RWPE2 (cell line): ENCODE measurements at regions not wholly inside any gene's neighbourhood (a gene's known extent, or its start where the extent isn't known, plus 50 kb on each side); places are given as distances from the start of the nearest gene placed in this dataset.

Experiments
- ATAC-seq: fragments of 200-7000 bp; cut with Tn5 transposase; 3 replicates; pipeline ENCODE4 v1.9.1; 2021; ENCODE audit warnings: low read depth
- DNase-seq: peaks from one replicate; pipeline ENCODE4 v3.0.0-alpha.2; 2020; ENCODE audit warnings: low spot score
- H3K27ac ChIP-seq: fragments of 450-650 bp; 2 replicates; pipeline ENCODE4 v1.5.1; 2017; ENCODE audit warnings: mild to moderate bottlenecking; ENCODE audit not compliant: poor library complexity, severe bottlenecking
- H3K27me3 ChIP-seq: fragments of 250-450 bp; sonication (Bioruptor Pico); 2 replicates; pipeline ENCODE4 v1.5.1; 2021; ENCODE audit warnings: mild to moderate bottlenecking, moderate library complexity; ENCODE audit not compliant: insufficient read depth, poor library complexity, severe bottlenecking
- H3K36me3 ChIP-seq: fragments of 250-450 bp; sonication (Bioruptor Pico); 2 replicates; pipeline ENCODE4 v1.5.1; 2020; ENCODE audit warnings: low read depth, mild to moderate bottlenecking, moderate library complexity
- H3K4me1 ChIP-seq: fragments of 250-450 bp; sonication (Bioruptor Pico); 2 replicates; pipeline ENCODE4 v1.5.1; 2021; ENCODE audit warnings: mild to moderate bottlenecking, moderate library complexity; ENCODE audit not compliant: insufficient read depth, poor library complexity, severe bottlenecking
- H3K4me3 ChIP-seq: fragments of 250-450 bp; sonication (Bioruptor Pico); 2 replicates; pipeline ENCODE4 v1.5.1; 2021; ENCODE audit warnings: mild to moderate bottlenecking, moderate library complexity; ENCODE audit not compliant: severe bottlenecking
- H3K9me3 ChIP-seq: fragments of 250-450 bp; sonication (Bioruptor Pico); 2 replicates; pipeline ENCODE4 v1.5.1; 2021; ENCODE audit warnings: mild to moderate bottlenecking, moderate library complexity; ENCODE audit not compliant: severe bottlenecking
- TF ChIP-seq, protein P1 (sequence below): fragments of 450-650 bp; IDR thresholded peaks from one replicate; pipeline ENCODE4 v1.5.1; 2017; ENCODE audit warnings: mild to moderate bottlenecking, moderate library complexity; ENCODE audit not compliant: poor library complexity, severe bottlenecking

DNA sequence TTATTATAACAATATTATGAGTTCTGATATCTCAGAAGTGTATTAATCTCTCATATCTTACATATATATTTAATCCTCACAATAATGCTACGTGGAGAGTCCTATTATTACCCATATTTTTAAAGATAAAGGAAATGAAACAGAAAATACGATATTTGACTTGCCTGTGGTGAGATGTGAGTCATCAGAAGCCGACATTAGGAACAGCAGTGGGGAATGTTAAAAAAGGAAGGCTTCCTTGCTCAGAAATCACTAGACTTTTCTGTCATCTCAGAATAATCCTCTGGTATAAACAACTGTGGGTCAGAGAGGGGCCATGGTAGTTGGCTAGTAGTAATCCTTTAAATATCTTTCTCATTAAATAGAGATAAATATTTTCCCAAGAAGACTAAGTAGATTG, 402.3 kb upstream of the PCDH15 start:
- H3K36me3 ChIP-seq = no peaks in the 10 kb centered on the region
- no peak for ATAC-seq
- no peaks in the 10 kb centered on the region for H3K4me1 ChIP-seq
- H3K9me3 ChIP-seq = no peaks in the 10 kb centered on the region
- no peak overlapping the region for H3K4me3 ChIP-seq
- no peak for DNase-seq
- TF ChIP-seq, protein P1, sequence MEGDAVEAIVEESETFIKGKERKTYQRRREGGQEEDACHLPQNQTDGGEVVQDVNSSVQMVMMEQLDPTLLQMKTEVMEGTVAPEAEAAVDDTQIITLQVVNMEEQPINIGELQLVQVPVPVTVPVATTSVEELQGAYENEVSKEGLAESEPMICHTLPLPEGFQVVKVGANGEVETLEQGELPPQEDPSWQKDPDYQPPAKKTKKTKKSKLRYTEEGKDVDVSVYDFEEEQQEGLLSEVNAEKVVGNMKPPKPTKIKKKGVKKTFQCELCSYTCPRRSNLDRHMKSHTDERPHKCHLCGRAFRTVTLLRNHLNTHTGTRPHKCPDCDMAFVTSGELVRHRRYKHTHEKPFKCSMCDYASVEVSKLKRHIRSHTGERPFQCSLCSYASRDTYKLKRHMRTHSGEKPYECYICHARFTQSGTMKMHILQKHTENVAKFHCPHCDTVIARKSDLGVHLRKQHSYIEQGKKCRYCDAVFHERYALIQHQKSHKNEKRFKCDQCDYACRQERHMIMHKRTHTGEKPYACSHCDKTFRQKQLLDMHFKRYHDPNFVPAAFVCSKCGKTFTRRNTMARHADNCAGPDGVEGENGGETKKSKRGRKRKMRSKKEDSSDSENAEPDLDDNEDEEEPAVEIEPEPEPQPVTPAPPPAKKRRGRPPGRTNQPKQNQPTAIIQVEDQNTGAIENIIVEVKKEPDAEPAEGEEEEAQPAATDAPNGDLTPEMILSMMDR = no peak
- H3K27ac ChIP-seq = no peak overlapping the region
- H3K27me3 ChIP-seq = no peaks in the 10 kb centered on the region

DNA sequence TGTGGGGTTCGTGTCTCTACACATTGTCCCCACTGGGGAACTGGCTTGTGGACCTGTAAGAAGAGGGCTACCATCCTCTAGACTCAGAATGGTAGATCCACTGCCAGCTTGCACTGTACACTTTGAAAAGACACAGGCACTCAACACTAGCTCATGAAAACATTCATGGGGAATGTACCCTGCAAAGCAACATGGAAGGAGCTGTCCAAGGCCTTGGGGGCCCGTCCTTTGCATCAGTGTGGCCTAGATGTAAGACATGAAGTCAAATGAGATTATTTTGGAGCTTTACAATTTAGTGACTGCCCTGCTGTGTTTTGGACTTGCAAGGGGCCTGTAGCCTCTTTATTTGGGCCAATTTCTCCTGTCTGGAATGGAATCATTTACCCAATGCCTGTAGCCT, 399.0 kb upstream of the PCDH15 start:
- H3K27me3 ChIP-seq = no peaks in the 10 kb centered on the region
- H3K9me3 ChIP-seq = no peaks in the 10 kb centered on the region
- no peaks in the 10 kb centered on the region for H3K4me1 ChIP-seq
- H3K4me3 ChIP-seq = no peak overlapping the region
- no peak for ATAC-seq
- TF ChIP-seq, protein P1 = no peak
- no peak overlapping the region for H3K27ac ChIP-seq
- H3K36me3 ChIP-seq = no peaks in the 10 kb centered on the region
- DNase-seq = no peak

DNA sequence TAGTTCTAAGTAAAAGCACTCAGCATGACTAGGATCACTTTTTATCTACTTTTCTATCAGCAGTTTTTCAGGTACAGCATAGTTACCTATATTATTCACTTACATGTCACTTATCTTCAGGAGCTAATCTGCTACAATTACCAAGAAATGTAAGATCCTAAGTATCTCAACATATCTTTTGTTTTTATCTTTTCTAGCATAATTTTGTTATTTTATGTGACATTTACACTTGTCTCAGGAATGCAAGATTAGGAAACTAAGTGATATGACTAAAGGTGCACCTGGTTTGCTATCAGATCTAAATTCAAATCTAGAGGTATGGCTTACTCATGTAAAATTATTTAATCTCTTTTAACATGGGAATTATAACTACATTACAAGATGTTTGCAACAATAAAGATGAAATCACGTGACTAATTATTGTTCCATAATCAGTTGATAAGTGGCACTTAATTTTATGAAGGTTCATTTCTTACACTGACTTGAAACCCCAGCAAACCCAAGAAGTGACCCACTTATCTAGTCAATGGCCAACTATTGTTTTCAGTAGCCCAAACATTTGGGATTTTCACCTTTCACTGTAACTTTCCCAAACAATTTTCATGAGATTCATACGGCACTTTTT, 390.3 kb upstream of the PCDH15 start:
- H3K4me1 ChIP-seq = no peaks in the 10 kb centered on the region

DNA sequence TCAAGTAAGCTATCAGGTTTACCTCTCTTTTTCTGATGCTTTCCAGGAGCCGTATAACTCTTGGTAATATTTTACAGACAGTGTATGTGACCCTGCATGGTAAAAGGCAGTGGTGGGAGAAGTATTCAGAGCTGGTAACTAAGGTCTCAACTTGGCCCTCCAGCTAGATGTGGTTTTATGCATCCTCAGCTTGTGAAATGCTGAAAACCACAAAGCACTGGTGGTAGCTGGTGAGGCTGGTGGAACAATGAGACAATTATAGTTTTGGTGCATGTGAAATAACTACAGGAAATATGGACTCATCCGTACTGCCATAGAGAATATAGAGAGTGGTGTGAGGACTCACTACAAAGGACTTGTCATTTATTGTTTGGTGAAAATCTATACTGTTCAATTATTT, 383.0 kb upstream of the PCDH15 start:
- no peak overlapping the region for H3K27ac ChIP-seq
- no peaks in the 10 kb centered on the region for H3K9me3 ChIP-seq
- TF ChIP-seq, protein P1 = no peak
- H3K36me3 ChIP-seq = no peaks in the 10 kb centered on the region
- H3K4me3 ChIP-seq = no peak overlapping the region
- no peaks in the 10 kb centered on the region for H3K27me3 ChIP-seq
- DNase-seq (no peak), ATAC-seq (no peak; the same call in 2 of the 3 replicates)
- H3K4me1 ChIP-seq = no peaks in the 10 kb centered on the region

More for the DNA sequence above, 390.3 kb upstream of the PCDH15 start:
- no peak overlapping the region for H3K27ac ChIP-seq
- TF ChIP-seq, protein P1 = no peak
- no peaks in the 10 kb centered on the region for H3K9me3 ChIP-seq
- ATAC-seq = no peak
- H3K4me3 ChIP-seq = no peak overlapping the region
- H3K27me3 ChIP-seq = no peaks in the 10 kb centered on the region
- no peak for DNase-seq
- H3K36me3 ChIP-seq = no peaks in the 10 kb centered on the region

DNA sequence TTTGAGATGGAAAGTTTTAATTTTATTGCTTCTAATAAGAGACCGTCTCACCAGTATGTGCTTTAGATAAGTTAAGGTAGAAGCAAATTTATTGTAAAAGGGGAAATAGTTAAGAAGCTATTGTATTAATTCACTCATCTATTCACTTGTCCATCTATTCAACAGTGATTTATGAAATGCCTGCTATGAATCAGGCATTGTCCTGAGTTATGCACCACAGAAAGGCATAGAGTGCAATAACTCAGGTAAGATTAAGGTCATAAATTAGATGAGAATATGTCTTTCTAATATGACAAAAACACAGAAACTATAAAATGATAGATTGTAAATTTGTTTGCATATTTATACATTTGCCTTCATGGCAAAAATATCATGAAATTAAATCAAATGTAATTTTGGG, 379.3 kb upstream of the PCDH15 start:
- Histone ChIP-seq H3K27ac (no peak overlapping the region), H3K4me1 (no peaks in the 10 kb centered on the region), H3K36me3 (no peaks in the 10 kb centered on the region), H3K27me3 (no peaks in the 10 kb centered on the region), H3K4me3 (no peak overlapping the region), H3K9me3 (no peaks in the 10 kb centered on the region)
- no peak for DNase-seq
- TF ChIP-seq, protein P1 = no peak
- ATAC-seq = no peak
